Colonic mucosa (tissue), 4 donors: ENCODE measurements at regions not wholly inside any gene's neighbourhood (a gene's known extent, or its start where the extent isn't known, plus 50 kb on each side); places are given as distances from the start of the nearest gene placed in this dataset.

ENCODE experiments used
- DNase-seq: peaks from one replicate; pipeline ENCODE4 v3.0.0-alpha.2; 2020
- H3K27ac ChIP-seq: fragments of 200-600 bp; one replicate; pipeline ENCODE4 v1.8.0; 2021
- H3K27me3 ChIP-seq: fragments of 200-600 bp; one replicate; pipeline ENCODE4 v1.8.0; 2021
- H3K36me3 ChIP-seq: fragments of 200-600 bp; one replicate; pipeline ENCODE4 v1.8.0; 2021
- H3K4me1 ChIP-seq: fragments of 200-600 bp; one replicate; pipeline ENCODE4 v1.8.0; 2021; ENCODE audit warnings: mild to moderate bottlenecking
- H3K4me3 ChIP-seq: fragments of 200-600 bp; one replicate; pipeline ENCODE4 v1.8.0; 2021
- H3K9ac ChIP-seq, 2 donors: one replicate each; pipeline ENCODE4 v1.7.0; 2013; ENCODE audit warnings: control low read depth in 2 of 2, low read depth in 2 of 2, low read length in 2 of 2
- H3K9me3 ChIP-seq: fragments of 200-600 bp; one replicate; pipeline ENCODE4 v1.8.0; 2021
- intact Hi-C: fragments of 100-400 bp; cut with DNase I; formaldehyde crosslinking; loops from one replicate; pipeline ENCODE4 v1.14.1; 2022
- TF ChIP-seq, protein P1 (sequence below): fragments of 200-600 bp; IDR thresholded peaks from one replicate; pipeline ENCODE4 v1.8.0; 2022; ENCODE audit warnings: antibody characterized with exemption, mild to moderate bottlenecking
- donor health status: healthy.
- donor health status: DM: no; HTN: no; CAD: no.
- donor health status: DM: no; HTN: no; CAD: no.

DNA sequence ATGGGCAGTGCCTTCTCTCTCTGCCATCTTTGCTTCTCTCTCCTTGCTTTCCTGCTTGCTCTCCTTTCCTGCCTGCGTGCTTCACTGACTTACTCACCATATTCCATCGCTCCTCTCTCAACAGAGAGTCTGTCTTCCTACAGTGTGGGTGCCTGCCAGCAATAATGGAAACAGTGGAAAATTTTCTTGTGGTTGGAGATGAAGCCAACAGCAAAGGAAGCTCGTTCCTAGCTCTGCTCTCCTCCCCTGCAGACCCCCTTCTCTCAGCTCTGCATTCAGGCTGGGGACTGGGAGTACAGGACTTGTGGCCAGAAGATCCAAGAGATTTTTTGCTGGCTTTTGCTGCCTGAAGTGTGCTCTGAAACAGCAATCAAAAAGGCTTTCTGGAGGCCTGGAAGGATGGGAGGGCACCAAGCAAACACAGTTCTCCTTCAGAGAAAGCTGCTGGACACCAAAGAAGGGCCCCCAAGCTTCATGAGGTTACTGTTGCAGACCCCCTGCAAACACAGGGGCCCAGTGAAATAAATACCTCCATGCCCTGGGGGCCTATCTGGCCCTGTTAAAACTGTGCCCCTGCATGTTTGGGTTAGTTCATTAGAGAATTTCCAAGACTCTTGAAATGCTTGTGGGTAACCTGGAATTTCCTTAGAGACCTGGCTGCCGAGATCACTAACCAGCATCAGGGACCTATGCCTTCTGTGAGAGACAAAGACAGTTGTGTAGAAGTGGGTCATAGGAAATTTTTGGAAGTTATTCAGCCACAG lies 149.9 kb upstream of the RASGRP1 start:
- Histone ChIP-seq H3K36me3 (no peaks in the 10 kb centered on the region), H3K4me3 (no peak overlapping the region), H3K9me3 (no peaks in the 10 kb centered on the region), H3K27ac (no peak overlapping the region), H3K27me3 (no peaks in the 10 kb centered on the region), H3K4me1 (peaks cover 1% of the 10 kb centered on the region), H3K9ac (no peak overlapping the region)
- TF ChIP-seq, protein P1, sequence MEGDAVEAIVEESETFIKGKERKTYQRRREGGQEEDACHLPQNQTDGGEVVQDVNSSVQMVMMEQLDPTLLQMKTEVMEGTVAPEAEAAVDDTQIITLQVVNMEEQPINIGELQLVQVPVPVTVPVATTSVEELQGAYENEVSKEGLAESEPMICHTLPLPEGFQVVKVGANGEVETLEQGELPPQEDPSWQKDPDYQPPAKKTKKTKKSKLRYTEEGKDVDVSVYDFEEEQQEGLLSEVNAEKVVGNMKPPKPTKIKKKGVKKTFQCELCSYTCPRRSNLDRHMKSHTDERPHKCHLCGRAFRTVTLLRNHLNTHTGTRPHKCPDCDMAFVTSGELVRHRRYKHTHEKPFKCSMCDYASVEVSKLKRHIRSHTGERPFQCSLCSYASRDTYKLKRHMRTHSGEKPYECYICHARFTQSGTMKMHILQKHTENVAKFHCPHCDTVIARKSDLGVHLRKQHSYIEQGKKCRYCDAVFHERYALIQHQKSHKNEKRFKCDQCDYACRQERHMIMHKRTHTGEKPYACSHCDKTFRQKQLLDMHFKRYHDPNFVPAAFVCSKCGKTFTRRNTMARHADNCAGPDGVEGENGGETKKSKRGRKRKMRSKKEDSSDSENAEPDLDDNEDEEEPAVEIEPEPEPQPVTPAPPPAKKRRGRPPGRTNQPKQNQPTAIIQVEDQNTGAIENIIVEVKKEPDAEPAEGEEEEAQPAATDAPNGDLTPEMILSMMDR: no peak
- intact Hi-C loops: loop anchor here (5.0 to 10.0 kb wide), 2 partner anchors 1050 to 1158 kb away; no protein-coding TSS in a partner anchor
- DNase-seq: no peak

DNA sequence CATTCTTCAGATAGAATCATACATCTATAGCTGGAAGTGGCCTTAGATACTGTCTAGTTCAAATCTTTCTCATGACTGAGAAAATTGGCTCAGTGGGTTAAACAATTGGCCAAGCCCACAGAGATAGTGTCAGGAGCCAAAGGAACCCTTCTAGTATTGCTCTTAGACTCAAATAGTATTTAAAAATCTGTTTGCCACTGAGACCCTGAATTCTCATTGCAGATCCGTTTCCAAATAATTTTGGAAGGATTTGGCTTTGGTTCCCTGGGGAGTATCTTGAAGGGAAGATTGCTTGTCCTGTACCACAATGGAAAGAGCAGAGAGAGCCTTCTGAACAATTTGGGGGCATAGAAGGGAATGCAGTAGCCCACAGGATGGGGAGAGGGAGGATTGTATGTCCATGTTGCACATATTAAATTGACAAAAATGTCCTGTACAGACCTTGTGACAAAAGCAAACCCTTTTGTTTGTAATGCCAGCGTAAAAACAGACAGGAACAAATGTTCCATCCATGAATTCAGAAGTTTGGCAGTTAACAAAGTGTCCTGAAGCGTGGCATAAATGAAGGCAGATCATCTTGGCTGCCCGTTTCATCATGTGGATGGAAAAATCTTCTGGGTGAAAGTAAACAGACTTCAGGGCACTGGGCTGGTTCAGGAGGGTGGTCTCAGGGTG lies 156.4 kb upstream of the RASGRP1 start:
- intact Hi-C loops: no loop called here
- Histone ChIP-seq H3K9me3 (no peaks in the 10 kb centered on the region), H3K27me3 (no peaks in the 10 kb centered on the region), H3K36me3 (no peaks in the 10 kb centered on the region), H3K4me3 (no peak overlapping the region), H3K4me1 (no peaks in the 10 kb centered on the region), H3K9ac (no peak overlapping the region), H3K27ac (no peak overlapping the region)
- TF ChIP-seq, protein P1: no peak
- no peak for DNase-seq

DNA sequence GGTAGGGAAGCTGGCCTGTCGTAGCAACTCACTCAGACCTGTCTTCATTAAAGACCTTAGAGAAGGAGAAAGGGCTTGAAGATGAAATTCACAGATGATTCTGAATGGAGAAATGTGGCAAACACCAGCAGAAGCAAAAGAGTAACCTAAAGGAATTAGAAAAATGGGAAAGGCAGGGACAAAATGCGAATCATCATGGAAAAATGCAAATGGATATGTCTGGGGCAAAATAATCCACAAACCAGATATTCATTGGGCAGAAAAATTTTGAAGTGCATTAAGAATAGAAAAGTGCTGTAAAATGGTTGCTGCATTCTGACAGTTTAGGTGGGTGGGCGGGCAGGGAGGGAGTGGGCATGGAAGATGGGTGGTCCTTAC lies 156.9 kb upstream of the RASGRP1 start:
- TF ChIP-seq, protein P1: no peak
- no peak for DNase-seq
- intact Hi-C loops: no loop called here
- Histone ChIP-seq H3K27me3 (no peaks in the 10 kb centered on the region), H3K9ac (no peak overlapping the region), H3K36me3 (no peaks in the 10 kb centered on the region), H3K27ac (no peak overlapping the region), H3K4me3 (no peak overlapping the region), H3K9me3 (no peaks in the 10 kb centered on the region), H3K4me1 (no peaks in the 10 kb centered on the region)

DNA sequence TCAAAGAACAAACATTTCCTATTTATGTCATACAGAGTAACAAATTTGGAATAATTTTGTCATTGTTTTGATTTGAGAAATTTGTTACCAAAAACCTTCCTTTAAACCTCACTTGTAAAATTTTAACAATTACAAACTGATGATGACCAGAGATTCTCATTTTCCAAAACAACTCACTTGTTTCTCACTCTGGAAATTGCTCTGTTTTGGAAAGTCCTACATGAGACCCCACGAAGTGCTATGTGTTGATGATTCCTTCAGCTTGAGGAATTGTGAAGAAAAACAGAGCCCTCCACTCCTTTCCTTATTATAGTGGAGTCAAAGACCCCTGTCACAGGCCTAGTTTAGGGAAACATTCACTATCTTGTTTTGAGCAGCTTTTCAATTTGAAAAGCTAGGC lies 157.6 kb upstream of the RASGRP1 start:
- Histone ChIP-seq H3K9me3 (no peaks in the 10 kb centered on the region), H3K4me3 (no peak overlapping the region), H3K27me3 (no peaks in the 10 kb centered on the region), H3K9ac (no peak overlapping the region), H3K4me1 (no peaks in the 10 kb centered on the region), H3K27ac (no peak overlapping the region), H3K36me3 (no peaks in the 10 kb centered on the region)
- intact Hi-C loops: no loop called here
- TF ChIP-seq, protein P1: no peak
- no peak for DNase-seq

DNA sequence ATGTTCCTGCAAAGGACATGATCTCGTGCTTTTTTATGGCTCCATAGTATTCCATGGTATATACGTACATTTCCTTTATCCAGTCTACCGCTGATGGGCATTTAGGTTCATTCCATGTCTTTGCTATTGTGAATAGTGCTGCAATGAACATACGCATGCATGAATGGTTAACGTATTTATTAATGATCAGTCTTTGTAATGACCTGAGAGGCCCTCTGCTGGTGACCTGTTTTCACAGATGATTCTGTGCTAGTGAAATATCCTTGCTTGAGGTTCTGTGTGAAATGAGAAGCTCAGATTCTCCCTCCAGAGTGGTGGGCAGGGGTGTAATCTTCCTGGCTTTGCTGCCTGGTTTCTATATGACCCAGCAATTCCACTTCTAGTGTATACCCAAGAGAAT lies 160.2 kb upstream of the RASGRP1 start:
- Histone ChIP-seq H3K27me3 (no peaks in the 10 kb centered on the region), H3K9ac (no peak overlapping the region), H3K4me3 (no peak overlapping the region), H3K4me1 (no peaks in the 10 kb centered on the region), H3K36me3 (no peaks in the 10 kb centered on the region), H3K9me3 (no peaks in the 10 kb centered on the region), H3K27ac (no peak overlapping the region)
- no peak for DNase-seq
- TF ChIP-seq, protein P1: no peak
- intact Hi-C loops: no loop called here
